GM12873 (cell line): ENCODE measurements at regions not wholly inside any gene's neighbourhood (a gene's known extent, or its start where the extent isn't known, plus 50 kb on each side); places are given as distances from the start of the nearest gene placed in this dataset.

Source experiments
- CTCF ChIP-seq: IDR thresholded peaks from 2 replicates; pipeline ENCODE4 v1.5.1; 2012; ENCODE audit warnings: low read depth, mild to moderate bottlenecking, moderate library complexity, low read length, control low read depth; ENCODE audit not compliant: insufficient read depth; ENCODE audit errors: missing control alignments

- TF ChIP-seq CTCF = no peak
Observed at GRCh38 chr20:6998909-6999308, 231.4 kb downstream of the BMP2 start.

- no peak for TF ChIP-seq CTCF
Observed at GRCh38 chr20:6999381-6999780, 231.9 kb downstream of the BMP2 start.

GRCh38 chr20:7003598-7003997, 236.1 kb downstream of the BMP2 start:
- no peak for TF ChIP-seq CTCF

- no peak for TF ChIP-seq CTCF
Observed at GRCh38 chr20:7004801-7005200, 237.3 kb downstream of the BMP2 start.

- no peak for TF ChIP-seq CTCF
Observed at GRCh38 chr20:7010527-7010926, 243.0 kb downstream of the BMP2 start.

- TF ChIP-seq CTCF = no peak
Observed at GRCh38 chr20:7015257-7015656, 247.8 kb downstream of the BMP2 start.

GRCh38 chr20:7022597-7022996, 255.1 kb downstream of the BMP2 start:
- TF ChIP-seq CTCF = no peak
